ENCODE measurements at regions not wholly inside any gene's neighbourhood (a gene's known extent, or its start where the extent isn't known, plus 50 kb on each side); places are given as distances from the start of the nearest gene placed in this dataset.
"Not testable (repeated sequence)": the region's sequence is repeated elsewhere in the genome, so short reads cannot be mapped to it uniquely, and the experiment has no call there.

GRCh38 chr2:88396209-88396608 is 56.3 kb downstream of the FOXI3 start:
- TF ChIP-seq CTCF (IDR thresholded peaks at IDR 0.05; ENCODE audit: control insufficient read depth, extremely low read depth, insufficient read depth): no peak
- no peak overlapping the region for H3K4me3 ChIP-seq (ENCODE audit: low read depth, low read length)
- DNase-seq (ENCODE audit: low read depth): no peak

- no peak overlapping the region for H3K4me3 ChIP-seq (ENCODE audit: low read depth, low read length)
- no peak for DNase-seq (ENCODE audit: low read depth)
- TF ChIP-seq CTCF (IDR thresholded peaks at IDR 0.05; ENCODE audit: control insufficient read depth, extremely low read depth, insufficient read depth): no peak
These were observed 74.9 kb downstream of the FOXI3 start for GRCh38 chr2:88377641-88377991.

- DNase-seq (ENCODE audit: low read depth): no peak
- no peak for TF ChIP-seq CTCF (IDR thresholded peaks at IDR 0.05; ENCODE audit: control insufficient read depth, extremely low read depth, insufficient read depth)
- no peak overlapping the region for H3K4me3 ChIP-seq (ENCODE audit: low read depth, low read length)
These were observed 80.5 kb downstream of the FOXI3 start for GRCh38 chr2:88372042-88372441.

GRCh38 chr2:88365408-88365807 is 87.1 kb downstream of the FOXI3 start:
- DNase-seq (ENCODE audit: low read depth); H3K4me3 ChIP-seq (ENCODE audit: low read depth, low read length): not testable (repeated sequence)

DNA sequence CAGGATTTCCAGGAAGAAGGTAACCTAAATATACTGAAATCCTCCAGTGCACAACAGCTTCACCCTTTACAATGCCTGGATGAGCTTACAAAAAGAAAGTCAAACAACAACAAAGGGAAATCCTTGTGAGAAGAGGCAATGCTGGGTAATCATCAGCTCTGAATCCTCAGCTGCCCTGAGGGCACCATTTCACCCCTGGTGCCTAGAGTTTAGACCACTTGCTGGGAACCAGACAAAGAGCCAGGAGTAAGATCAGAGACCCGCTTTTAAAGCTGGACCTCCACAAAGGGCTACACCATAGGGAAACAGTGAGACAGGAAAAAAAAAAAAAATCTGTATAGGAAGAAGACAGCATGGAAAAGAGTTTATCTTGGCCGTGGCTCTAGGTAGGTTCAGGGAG is 97.0 kb downstream of the FOXI3 start:
- no peak for DNase-seq (ENCODE audit: low read depth)
- no peak overlapping the region for H3K4me3 ChIP-seq (ENCODE audit: low read depth, low read length)
- no peak for TF ChIP-seq CTCF (IDR thresholded peaks at IDR 0.05; ENCODE audit: control insufficient read depth, extremely low read depth, insufficient read depth)

DNA sequence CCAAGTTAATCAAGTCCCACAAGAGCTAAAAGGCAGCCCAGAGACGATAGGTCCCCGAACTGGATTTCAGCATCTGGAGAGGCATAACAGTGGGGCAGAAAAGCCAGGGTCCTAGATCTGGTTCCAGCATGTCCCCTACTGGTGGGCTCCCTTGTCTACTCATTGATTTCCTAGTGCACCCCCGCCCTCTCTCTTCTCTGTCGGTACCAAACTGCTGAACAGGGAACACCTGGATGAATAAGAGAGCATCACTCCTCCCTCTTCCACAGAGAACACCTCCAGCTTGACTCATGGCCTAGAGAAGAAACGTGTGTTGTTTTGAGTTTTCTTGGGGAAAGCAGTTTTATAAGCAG is 101.3 kb downstream of the FOXI3 start:
- TF ChIP-seq CTCF (IDR thresholded peaks at IDR 0.05; ENCODE audit: control insufficient read depth, extremely low read depth, insufficient read depth): no peak
- DNase-seq (ENCODE audit: low read depth): no peak
- H3K4me3 ChIP-seq (ENCODE audit: low read depth, low read length): no peak overlapping the region

- DNase-seq (ENCODE audit: low read depth): peak; percentile 4
- no peak overlapping the region for H3K4me3 ChIP-seq (ENCODE audit: low read depth, low read length)
- peak; percentile 72 for TF ChIP-seq CTCF (IDR thresholded peaks at IDR 0.05; ENCODE audit: control insufficient read depth, extremely low read depth, insufficient read depth)
These were observed 101.9 kb downstream of the FOXI3 start for GRCh38 chr2:88350331-88351248.
